Activated T-cell treated with anti-CD3 and anti-CD28 coated beads, Interleukin-2, amount 50 U/mL, for 4 hours (primary cell): ENCODE measurements at regions not wholly inside any gene's neighbourhood (a gene's known extent, or its start where the extent isn't known, plus 50 kb on each side); places are given as distances from the start of the nearest gene placed in this dataset.
"Not testable (repeated sequence)": the region's sequence is repeated elsewhere in the genome, so short reads cannot be mapped to it uniquely, and the experiment has no call there.

ENCODE experiments used
- ATAC-seq, 2 donors: fragments of 200-7000 bp; cut with Tn5 transposase; one replicate each; pipeline ENCODE4 v1.10.0; 2021
- DNase-seq: peaks from one replicate; pipeline ENCODE4 v3.0.0-alpha.2; 2020
- H3K27me3 Mint-ChIP-seq: one replicate; pipeline ENCODE4 v1.8.0; 2021; ENCODE audit warnings: low read depth, mixed read lengths
- H3K36me3 Mint-ChIP-seq: one replicate; pipeline ENCODE4 v1.8.0; 2022; ENCODE audit warnings: mixed read lengths; ENCODE audit not compliant: insufficient read depth
- H3K4me1 Mint-ChIP-seq: one replicate; pipeline ENCODE4 v1.8.0; 2021; ENCODE audit warnings: low read depth, mixed read lengths
- H3K4me3 Mint-ChIP-seq: one replicate; pipeline ENCODE4 v1.8.0; 2021; ENCODE audit warnings: mild to moderate bottlenecking, moderate library complexity, mixed read lengths
- H3K9me3 Mint-ChIP-seq: one replicate; pipeline ENCODE4 v1.8.0; 2021; ENCODE audit warnings: mixed read lengths

DNA sequence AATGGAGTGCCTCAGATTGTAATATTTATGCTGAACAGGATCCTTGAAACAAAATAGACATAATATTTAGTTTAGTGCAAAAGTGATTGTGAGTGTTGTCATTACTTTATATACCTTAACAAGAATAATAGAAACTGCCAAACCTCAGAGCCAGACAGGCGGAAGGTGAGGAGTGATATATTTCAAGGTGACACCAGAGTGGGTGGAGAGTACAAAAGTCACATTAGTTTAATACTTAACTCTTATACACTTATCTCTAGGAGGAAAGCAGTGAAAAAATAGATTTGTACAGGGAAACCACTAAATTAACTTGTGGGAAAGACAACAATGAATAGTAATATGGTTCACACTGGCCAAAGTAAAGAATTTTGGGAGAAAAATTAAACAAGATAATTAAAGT lies 342.8 kb upstream of the NDST4 start:
- H3K9me3 Mint-ChIP-seq = peaks cover 4% of the 10 kb centered on the region
- H3K4me1 Mint-ChIP-seq = no peaks in the 10 kb centered on the region
- no peaks in the 10 kb centered on the region for H3K36me3 Mint-ChIP-seq
- no peak for DNase-seq
- H3K27me3 Mint-ChIP-seq = no peaks in the 10 kb centered on the region
- no peak for ATAC-seq
- H3K4me3 Mint-ChIP-seq = no peak overlapping the region

DNA sequence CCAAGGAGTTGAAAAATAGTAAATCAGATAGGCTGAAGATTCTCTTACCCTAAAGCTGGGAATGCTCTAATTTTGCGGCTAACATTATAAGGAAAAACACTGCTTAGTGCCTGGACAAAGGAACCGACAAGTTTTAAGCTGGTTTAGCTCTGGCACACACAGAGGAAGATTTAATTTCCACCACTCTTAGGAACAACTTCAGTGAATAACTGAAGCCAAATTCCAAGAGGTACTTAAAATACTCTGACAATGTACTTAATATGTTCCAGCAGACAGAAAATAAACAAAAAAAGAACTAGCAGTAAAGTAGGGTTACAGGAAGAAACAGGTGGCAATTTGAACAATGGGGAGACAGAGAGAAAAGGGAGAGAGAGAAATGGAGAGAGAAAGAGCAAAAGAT lies 340.8 kb upstream of the NDST4 start:
- H3K27me3 Mint-ChIP-seq = no peaks in the 10 kb centered on the region
- DNase-seq (no peak), ATAC-seq (no peak)
- H3K9me3 Mint-ChIP-seq = peaks cover 9% of the 10 kb centered on the region
- no peaks in the 10 kb centered on the region for H3K36me3 Mint-ChIP-seq
- no peaks in the 10 kb centered on the region for H3K4me1 Mint-ChIP-seq
- H3K4me3 Mint-ChIP-seq = no peak overlapping the region

DNA sequence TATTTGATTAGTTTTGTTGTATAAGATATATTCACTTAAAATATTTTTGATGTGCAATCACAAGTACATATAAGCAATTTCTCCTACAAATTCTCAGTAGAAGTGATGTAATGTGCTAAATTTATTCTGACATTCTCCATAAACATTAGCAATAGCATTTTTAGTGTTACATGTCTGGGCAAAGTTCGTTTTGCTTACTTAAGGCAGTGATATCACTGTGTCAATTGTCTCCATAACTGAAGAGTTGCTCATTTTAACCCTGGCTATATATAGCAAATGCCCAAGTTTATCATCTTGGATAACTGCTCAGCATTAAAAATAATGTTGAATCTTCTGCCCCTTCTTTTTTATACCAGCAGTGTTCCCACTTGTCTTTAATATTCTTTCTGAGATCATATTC lies 340.0 kb upstream of the NDST4 start:
- H3K27me3 Mint-ChIP-seq = no peaks in the 10 kb centered on the region
- H3K9me3 Mint-ChIP-seq = peaks cover 9% of the 10 kb centered on the region
- ATAC-seq = no peak
- no peaks in the 10 kb centered on the region for H3K4me1 Mint-ChIP-seq
- no peaks in the 10 kb centered on the region for H3K36me3 Mint-ChIP-seq
- no peak for DNase-seq
- H3K4me3 Mint-ChIP-seq = no peak overlapping the region

DNA sequence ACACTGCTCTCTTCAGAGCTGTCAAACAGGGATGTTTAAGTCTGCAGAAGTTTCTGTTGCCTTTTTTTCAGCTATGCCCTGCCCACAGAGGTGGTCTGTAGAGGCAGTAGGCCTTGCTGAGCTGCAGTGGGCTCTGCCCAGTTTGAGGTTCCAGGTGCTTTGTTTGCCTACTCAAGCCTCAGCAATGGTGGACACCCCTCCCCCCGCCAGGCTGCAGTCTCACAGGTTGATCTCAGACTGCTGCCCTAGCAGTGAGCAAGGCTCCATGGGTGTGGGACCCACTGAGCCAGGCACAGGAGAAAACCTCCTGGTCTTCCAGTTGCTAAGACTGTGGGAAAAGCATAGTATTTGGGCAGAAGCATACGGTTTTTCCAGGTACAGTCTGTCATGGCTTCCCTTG lies 338.8 kb upstream of the NDST4 start:
- H3K27me3 Mint-ChIP-seq, H3K4me3 Mint-ChIP-seq, H3K36me3 Mint-ChIP-seq, DNase-seq, H3K9me3 Mint-ChIP-seq, ATAC-seq, H3K4me1 Mint-ChIP-seq: not testable (repeated sequence)

DNA sequence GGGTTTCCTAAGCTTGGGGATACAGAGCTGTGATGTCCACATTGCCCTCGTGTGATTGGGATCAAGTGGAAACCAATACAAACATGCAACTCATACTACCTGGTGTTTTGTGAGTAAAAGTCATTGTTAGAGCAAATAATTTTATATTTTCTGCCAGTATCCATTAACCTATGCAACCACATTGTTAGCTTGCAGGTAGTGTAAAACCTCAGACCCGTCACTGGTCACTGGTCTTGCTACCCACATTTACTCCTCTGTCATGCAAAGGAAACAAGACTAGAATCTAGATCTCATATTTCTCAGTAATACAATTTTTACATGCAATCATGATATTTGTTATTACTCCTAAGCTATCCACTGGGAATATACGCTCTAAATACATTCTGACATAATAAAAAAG lies 324.3 kb upstream of the NDST4 start:
- no peak for DNase-seq
- Mint-ChIP-seq H3K27me3 (no peaks in the 10 kb centered on the region), H3K9me3 (no peaks in the 10 kb centered on the region), H3K4me3 (no peak overlapping the region), H3K4me1 (no peaks in the 10 kb centered on the region), H3K36me3 (no peaks in the 10 kb centered on the region)
- no peak for ATAC-seq

DNA sequence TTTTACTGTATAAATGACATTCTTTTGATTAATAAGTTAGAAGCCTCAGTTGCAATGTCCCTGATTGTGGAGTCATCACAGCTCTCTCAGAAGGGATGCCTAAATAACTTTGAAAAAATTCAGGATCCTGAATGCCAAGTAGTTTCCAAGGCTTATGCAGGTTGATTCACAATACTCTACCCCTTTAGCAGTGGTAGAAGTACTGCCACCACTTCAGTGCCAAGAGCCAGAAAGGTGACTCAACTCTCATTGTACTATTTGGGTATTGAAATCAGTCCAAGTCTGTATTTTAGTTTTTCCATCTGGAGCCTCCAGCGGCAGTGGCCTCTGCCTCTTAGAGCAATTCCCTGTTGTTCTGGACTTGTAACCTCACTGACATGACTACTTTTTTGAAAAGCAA lies 320.1 kb upstream of the NDST4 start:
- Mint-ChIP-seq H3K9me3 (no peaks in the 10 kb centered on the region), H3K4me3 (no peak overlapping the region), H3K4me1 (no peaks in the 10 kb centered on the region), H3K27me3 (no peaks in the 10 kb centered on the region), H3K36me3 (no peaks in the 10 kb centered on the region)
- ATAC-seq = no peak
- DNase-seq = no peak

DNA sequence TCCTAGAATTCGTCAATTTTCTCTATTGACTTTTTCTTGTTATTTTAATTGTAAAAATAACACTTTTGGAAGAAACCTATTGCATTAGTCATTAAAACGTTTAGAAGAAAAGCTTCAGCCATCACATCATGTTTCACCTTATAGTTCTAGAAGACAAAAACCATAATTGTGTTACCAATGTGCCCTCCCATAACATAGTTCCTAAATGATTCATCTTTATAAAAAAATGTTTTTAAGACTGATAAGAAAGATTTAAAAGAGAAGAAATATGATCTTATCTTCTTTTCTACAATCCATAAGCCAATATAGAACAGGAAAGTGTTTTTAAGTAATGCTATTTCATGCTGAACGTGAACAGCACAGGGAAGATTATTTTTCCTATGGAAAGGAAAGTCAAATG lies 316.6 kb upstream of the NDST4 start:
- Mint-ChIP-seq H3K9me3 (no peaks in the 10 kb centered on the region), H3K4me1 (no peaks in the 10 kb centered on the region), H3K4me3 (no peak overlapping the region), H3K27me3 (no peaks in the 10 kb centered on the region), H3K36me3 (no peaks in the 10 kb centered on the region)
- no peak for ATAC-seq
- DNase-seq = no peak

DNA sequence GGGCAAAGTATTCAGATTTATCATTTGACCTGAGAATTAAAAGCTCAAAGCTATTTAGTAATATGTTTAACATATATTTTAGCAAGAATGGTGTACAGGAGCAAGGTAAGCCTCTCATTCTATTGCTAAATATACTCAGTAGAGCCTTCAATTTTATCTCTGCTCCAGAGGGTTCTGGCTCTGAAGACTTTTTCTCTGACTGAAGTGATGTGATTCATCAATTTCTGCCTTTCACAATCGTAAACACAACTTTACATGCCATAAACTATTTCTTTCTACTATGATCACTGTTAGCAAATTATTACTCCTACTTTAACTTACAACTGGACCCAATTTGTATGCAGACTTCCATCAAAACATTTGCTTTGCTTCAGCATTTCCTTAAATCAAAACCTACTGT lies 315.0 kb upstream of the NDST4 start:
- no peaks in the 10 kb centered on the region for H3K9me3 Mint-ChIP-seq
- no peak for ATAC-seq
- no peaks in the 10 kb centered on the region for H3K36me3 Mint-ChIP-seq
- H3K4me1 Mint-ChIP-seq = no peaks in the 10 kb centered on the region
- no peaks in the 10 kb centered on the region for H3K27me3 Mint-ChIP-seq
- H3K4me3 Mint-ChIP-seq = no peak overlapping the region
- DNase-seq = no peak

DNA sequence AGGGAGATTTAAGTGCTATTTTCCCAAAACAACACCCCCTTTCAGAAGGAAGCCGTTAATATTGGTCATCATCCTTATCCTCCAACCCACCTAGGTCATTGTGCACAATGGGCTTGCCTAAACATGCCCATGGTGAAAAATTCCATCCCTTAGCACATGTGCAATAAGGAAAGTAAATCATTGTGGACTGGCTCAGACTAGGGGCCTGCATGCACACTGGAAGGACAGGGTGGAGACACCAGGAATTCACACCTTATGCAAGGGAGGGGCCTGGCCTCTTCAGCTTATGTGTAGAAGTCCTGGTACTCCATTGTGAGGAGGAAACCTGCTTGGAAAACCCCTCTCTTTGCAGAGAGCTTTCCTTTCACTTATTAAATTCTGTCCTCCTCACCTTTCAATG lies 311.4 kb upstream of the NDST4 start:
- no peak overlapping the region for H3K4me3 Mint-ChIP-seq
- no peak for DNase-seq
- no peak for ATAC-seq
- H3K9me3 Mint-ChIP-seq = peaks cover 4% of the 10 kb centered on the region
- H3K36me3 Mint-ChIP-seq = no peaks in the 10 kb centered on the region
- H3K4me1 Mint-ChIP-seq = no peaks in the 10 kb centered on the region
- no peaks in the 10 kb centered on the region for H3K27me3 Mint-ChIP-seq

DNA sequence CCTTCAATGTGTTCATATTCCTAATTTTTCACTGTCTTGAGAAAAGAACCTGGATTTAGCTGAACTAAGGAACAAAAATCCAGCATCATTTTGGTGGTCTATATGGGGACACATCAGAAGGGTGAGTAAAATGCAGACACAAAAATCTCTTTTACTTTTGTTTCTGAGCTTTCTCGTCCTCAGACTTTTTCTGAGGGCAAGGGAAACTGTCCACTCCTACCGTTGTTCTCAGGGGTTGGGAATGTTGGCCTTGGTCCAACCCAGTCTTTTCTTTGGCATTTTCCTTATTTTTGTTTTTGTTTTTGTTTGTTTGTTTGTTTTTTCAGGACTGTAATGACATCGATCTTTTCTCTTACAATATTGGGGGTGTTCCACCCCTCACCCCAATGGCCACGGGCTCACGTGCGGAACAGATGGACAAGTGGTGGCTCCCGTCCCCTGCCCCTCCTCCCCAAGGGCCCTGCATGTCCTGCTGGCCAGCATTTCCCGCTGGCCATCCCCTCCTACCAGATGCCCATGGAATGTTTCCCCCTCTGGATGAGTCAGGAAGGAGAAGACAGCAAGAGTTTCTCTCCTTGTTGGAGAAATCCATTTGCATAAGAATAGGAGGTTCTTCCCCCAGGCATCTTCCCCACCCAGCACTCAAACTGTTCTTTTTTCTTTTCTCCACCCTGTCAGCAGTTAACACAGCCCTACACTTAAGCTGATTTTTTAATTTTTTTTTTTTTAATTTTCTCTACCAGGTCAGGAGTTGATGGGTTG lies 305.4 kb upstream of the NDST4 start:
- Mint-ChIP-seq H3K4me3 (no peak overlapping the region), H3K9me3 (peaks cover 4% of the 10 kb centered on the region), H3K4me1 (no peaks in the 10 kb centered on the region), H3K27me3 (no peaks in the 10 kb centered on the region), H3K36me3 (no peaks in the 10 kb centered on the region)
- DNase-seq = no peak
- no peak for ATAC-seq

DNA sequence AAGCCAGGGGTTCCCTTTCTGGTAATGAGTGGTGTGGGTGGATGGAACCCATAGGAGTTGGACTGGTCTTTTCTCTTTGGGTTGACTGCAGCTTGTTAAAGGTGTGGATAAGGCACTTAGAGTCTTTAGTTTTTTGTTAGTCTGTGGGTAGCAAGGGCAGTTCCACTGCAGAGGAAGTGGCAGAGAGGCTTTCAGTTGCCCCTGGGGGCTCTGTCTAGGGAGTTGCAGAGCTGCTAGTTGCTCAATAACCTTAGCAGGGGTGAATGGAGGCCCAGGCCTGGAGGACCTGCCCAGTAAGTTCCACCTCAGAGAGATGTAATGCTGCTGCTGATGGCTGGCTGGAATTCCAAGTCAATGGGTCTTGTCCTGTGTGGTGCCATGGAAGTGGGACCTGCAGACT lies 282.6 kb upstream of the NDST4 start:
- peaks cover 25% of the 10 kb centered on the region for H3K9me3 Mint-ChIP-seq
- H3K4me1 Mint-ChIP-seq = no peaks in the 10 kb centered on the region
- DNase-seq = no peak
- no peaks in the 10 kb centered on the region for H3K36me3 Mint-ChIP-seq
- no peak for ATAC-seq
- H3K4me3 Mint-ChIP-seq = no peak overlapping the region
- H3K27me3 Mint-ChIP-seq = no peaks in the 10 kb centered on the region

DNA sequence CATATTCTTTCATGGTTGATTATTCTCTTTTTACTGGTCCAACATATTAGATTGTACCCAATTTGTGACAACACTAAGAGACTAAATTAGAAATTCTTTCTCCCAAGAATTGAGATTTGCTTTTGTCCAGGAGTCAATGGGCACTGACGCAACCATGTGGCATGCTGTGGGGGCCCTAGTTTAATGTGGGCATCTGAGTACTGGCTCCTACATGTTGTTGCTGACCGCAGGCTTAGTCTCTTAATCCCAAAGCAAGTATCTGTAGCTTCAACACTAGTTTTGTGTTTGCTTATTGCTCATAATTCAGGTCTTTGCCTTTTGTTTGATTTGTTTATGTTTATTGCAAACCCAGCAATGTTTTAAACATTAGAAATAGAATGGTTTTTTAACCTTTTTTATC lies 263.4 kb upstream of the NDST4 start:
- H3K36me3 Mint-ChIP-seq = no peaks in the 10 kb centered on the region
- ATAC-seq (no peak), DNase-seq (no peak)
- no peaks in the 10 kb centered on the region for H3K4me1 Mint-ChIP-seq
- no peaks in the 10 kb centered on the region for H3K9me3 Mint-ChIP-seq
- H3K27me3 Mint-ChIP-seq = no peaks in the 10 kb centered on the region
- H3K4me3 Mint-ChIP-seq = no peak overlapping the region

DNA sequence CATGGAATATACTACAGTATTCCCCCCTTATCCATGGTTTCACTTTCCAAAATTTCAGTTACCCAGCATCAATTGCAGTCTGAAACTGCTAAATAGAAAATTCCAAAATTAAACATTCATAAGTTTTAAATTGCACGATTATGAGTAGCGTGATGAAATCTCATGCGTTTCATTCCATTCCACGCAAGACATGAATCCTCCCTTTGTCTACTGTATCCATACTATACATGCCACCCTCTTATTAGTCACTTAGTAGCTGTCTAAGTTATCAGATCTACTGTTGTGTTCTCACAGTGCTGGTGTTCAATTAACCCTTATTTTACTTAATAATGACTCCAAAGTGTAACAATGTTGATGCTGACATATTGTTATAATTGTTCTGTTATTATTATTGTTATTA lies 261.2 kb upstream of the NDST4 start:
- Mint-ChIP-seq H3K27me3 (no peaks in the 10 kb centered on the region), H3K4me3 (no peak overlapping the region), H3K4me1 (no peaks in the 10 kb centered on the region), H3K9me3 (no peaks in the 10 kb centered on the region), H3K36me3 (no peaks in the 10 kb centered on the region)
- DNase-seq (no peak), ATAC-seq (no peak)

DNA sequence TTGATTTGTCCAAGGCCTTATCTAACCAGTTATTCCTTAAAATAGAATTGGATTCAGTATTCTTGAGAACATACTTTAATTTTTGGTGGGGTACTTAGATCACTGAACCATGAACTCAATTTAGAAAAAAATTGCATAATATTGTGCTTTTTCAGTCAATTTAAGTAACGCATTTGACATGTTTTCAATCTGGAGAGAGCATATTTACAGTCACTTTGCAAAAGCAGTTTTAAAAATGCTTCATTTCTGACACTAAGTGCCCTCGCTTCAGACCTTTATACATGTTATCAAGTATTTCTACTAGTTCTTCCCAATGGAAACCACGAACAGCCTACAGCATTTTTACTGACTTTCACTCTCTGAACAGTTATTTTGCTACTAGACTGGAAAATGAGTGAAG lies 257.1 kb upstream of the NDST4 start:
- Mint-ChIP-seq H3K27me3 (no peaks in the 10 kb centered on the region), H3K36me3 (no peaks in the 10 kb centered on the region), H3K4me1 (no peaks in the 10 kb centered on the region), H3K4me3 (no peak overlapping the region), H3K9me3 (no peaks in the 10 kb centered on the region)
- ATAC-seq = no peak
- no peak for DNase-seq

DNA sequence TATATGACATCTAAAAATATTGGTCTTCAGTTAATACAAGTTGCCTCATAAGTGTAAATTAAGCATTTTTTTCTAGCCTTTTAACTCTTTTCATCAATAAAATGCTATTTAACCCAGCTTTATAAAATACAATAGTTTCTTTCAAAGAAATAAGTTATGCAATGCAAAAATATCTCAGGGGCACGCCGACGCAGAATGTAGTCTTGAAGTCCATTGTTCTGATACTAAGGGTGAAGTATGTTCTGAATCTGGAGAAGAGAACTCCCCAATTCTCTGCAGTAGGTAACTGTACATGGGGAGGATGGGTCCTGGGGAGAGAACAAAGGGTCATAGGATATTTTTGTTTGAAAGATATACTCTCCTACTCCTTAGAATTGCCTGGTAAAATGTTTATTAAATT lies 256.6 kb upstream of the NDST4 start:
- no peaks in the 10 kb centered on the region for H3K36me3 Mint-ChIP-seq
- DNase-seq = no peak
- ATAC-seq = no peak
- H3K27me3 Mint-ChIP-seq = no peaks in the 10 kb centered on the region
- H3K4me3 Mint-ChIP-seq = no peak overlapping the region
- no peaks in the 10 kb centered on the region for H3K4me1 Mint-ChIP-seq
- no peaks in the 10 kb centered on the region for H3K9me3 Mint-ChIP-seq

DNA sequence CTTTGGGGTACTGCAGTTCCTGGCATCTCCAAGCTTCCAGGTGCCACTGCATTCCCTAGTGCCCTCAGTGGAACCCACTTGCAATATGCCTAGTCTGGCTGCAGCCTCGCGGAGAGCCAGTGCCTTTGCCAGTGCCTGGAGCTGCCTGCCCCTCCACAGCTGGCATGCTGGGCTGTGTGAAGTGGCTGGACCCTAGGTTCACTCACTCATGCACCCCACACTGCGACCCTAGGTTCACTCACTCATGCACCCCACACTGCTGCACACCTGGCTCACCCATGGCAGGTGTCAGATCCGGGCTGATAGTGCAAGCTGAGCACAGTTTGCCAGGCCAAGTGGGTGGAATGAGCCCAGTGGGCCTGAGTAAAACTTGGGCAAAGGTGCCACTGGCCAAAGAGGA lies 253.0 kb upstream of the NDST4 start:
- Mint-ChIP-seq H3K27me3 (no peaks in the 10 kb centered on the region), H3K9me3 (no peaks in the 10 kb centered on the region), H3K36me3 (no peaks in the 10 kb centered on the region), H3K4me1 (no peaks in the 10 kb centered on the region), H3K4me3 (no peak overlapping the region)
- DNase-seq (no peak), ATAC-seq (peak in 1 of 2 donors; percentile 18)
